ENCODE measurements at regions not wholly inside any gene's neighbourhood (a gene's known extent, or its start where the extent isn't known, plus 50 kb on each side); places are given as distances from the start of the nearest gene placed in this dataset.

- TF ChIP-seq CTCF (IDR thresholded peaks at IDR 0.05) (no peak), ZFX (IDR thresholded peaks at IDR 0.05; ENCODE audit: borderline replicate concordance) (no peak)
These were observed 194.8 kb upstream of the PFN2 start for GRCh38 chr3:150165396-150166094.

All from 22Rv1 (cell line).